T follicular helper cell (primary cell): ENCODE measurements at regions not wholly inside any gene's neighbourhood (a gene's known extent, or its start where the extent isn't known, plus 50 kb on each side); places are given as distances from the start of the nearest gene placed in this dataset.
"Not testable (repeated sequence)": the region's sequence is repeated elsewhere in the genome, so short reads cannot be mapped to it uniquely, and the experiment has no call there.

ENCODE experiments used
- DNase-seq: peaks from one replicate; pipeline ENCODE4 v3.0.0-alpha.2; 2020; ENCODE audit warnings: low read depth

GRCh38 chr21:15932726-15933125 lies 202.9 kb downstream of the USP25 start:
- DNase-seq: no peak

- DNase-seq: no peak
These were observed 205.7 kb downstream of the USP25 start for GRCh38 chr21:15935530-15935929.

GRCh38 chr21:15943009-15943666 lies 213.4 kb downstream of the USP25 start:
- DNase-seq: no peak

GRCh38 chr21:15947677-15948076 lies 217.9 kb downstream of the USP25 start:
- DNase-seq: no peak

GRCh38 chr21:15953551-15954116 lies 223.9 kb downstream of the USP25 start:
- no peak for DNase-seq

GRCh38 chr21:15964236-15964855 lies 234.6 kb downstream of the USP25 start:
- no peak for DNase-seq

GRCh38 chr21:15966231-15966630 lies 236.4 kb downstream of the USP25 start:
- DNase-seq: no peak

- DNase-seq: no peak
These were observed 236.9 kb downstream of the USP25 start for GRCh38 chr21:15966651-15967050.

GRCh38 chr21:15967661-15968060 lies 237.9 kb downstream of the USP25 start:
- no peak for DNase-seq

- no peak for DNase-seq
These were observed 239.1 kb downstream of the USP25 start for GRCh38 chr21:15968776-15969310.

- DNase-seq: no peak
These were observed 247.0 kb downstream of the USP25 start for GRCh38 chr21:15976807-15977206.

- DNase-seq: no peak
These were observed 248.5 kb downstream of the USP25 start for GRCh38 chr21:15978215-15978738.

- not testable (repeated sequence) for DNase-seq
These were observed 249.7 kb downstream of the USP25 start for GRCh38 chr21:15979493-15979892.

- no peak for DNase-seq
These were observed 256.5 kb downstream of the USP25 start for GRCh38 chr21:15986277-15986676.

- DNase-seq: no peak
These were observed 262.4 kb downstream of the USP25 start for GRCh38 chr21:15992171-15992570.

- DNase-seq: no peak
These were observed 264.2 kb downstream of the USP25 start for GRCh38 chr21:15993951-15994350.

GRCh38 chr21:15999741-16000140 lies 270.0 kb downstream of the USP25 start:
- no peak for DNase-seq

GRCh38 chr21:16002874-16003466 lies 273.2 kb downstream of the USP25 start:
- DNase-seq: no peak

GRCh38 chr21:16004086-16004485 lies 274.3 kb downstream of the USP25 start:
- DNase-seq: no peak

- DNase-seq: no peak
These were observed 274.7 kb downstream of the USP25 start for GRCh38 chr21:16004523-16004922.

GRCh38 chr21:16005996-16006395 lies 276.2 kb downstream of the USP25 start:
- no peak for DNase-seq

GRCh38 chr21:16007943-16008342 lies 278.2 kb downstream of the USP25 start:
- DNase-seq: no peak

- DNase-seq: no peak
These were observed 281.9 kb downstream of the USP25 start for GRCh38 chr21:16011719-16012118.
